Astrocyte (in vitro differentiated cells and primary cell): ENCODE measurements at regions not wholly inside any gene's neighbourhood (a gene's known extent, or its start where the extent isn't known, plus 50 kb on each side); places are given as distances from the start of the nearest gene placed in this dataset.

Experiments
- DNase-seq: peaks from one replicate; pipeline ENCODE4 v3.0.0-alpha.2; 2010; ENCODE audit warnings: low read depth
- FAIRE-seq: peaks from 2 replicates; lab custom pipeline; 2011; peaks lifted over from hg19 to GRCh38; lab: Jason Lieb, UNC
- H2AFZ ChIP-seq: 2 replicates; pipeline ENCODE4 v1.6.0; 2012; ENCODE audit warnings: low read depth, low read length, inconsistent platforms
- H3K27ac ChIP-seq: 2 replicates; pipeline ENCODE4 v1.5.1; 2011; ENCODE audit warnings: low read depth, low read length, inconsistent platforms
- H3K27me3 ChIP-seq: 2 replicates; pipeline ENCODE4 v1.6.0; 2011; ENCODE audit warnings: low read length, inconsistent platforms; ENCODE audit not compliant: insufficient read depth
- H3K36me3 ChIP-seq: 2 replicates; pipeline ENCODE4 v1.5.1; 2011; ENCODE audit warnings: low read length, inconsistent platforms; ENCODE audit not compliant: insufficient read depth
- H3K4me1 ChIP-seq: 2 replicates; pipeline ENCODE4 v1.5.1; 2011; ENCODE audit warnings: low read length, inconsistent platforms; ENCODE audit not compliant: insufficient read depth
- H3K4me2 ChIP-seq: 2 replicates; pipeline ENCODE4 v1.6.0; 2012; ENCODE audit warnings: low read length, inconsistent platforms
- H3K4me3 ChIP-seq: 2 replicates; pipeline ENCODE4 v1.5.1; 2011; ENCODE audit warnings: low read depth, mild to moderate bottlenecking, low read length, inconsistent platforms; ENCODE audit not compliant: insufficient read depth
- H3K79me2 ChIP-seq: 2 replicates; pipeline ENCODE4 v1.6.0; 2012; ENCODE audit warnings: mild to moderate bottlenecking, low read length, inconsistent platforms; ENCODE audit not compliant: insufficient read depth
- H3K9ac ChIP-seq: 2 replicates; pipeline ENCODE4 v1.6.0; 2012; ENCODE audit warnings: mild to moderate bottlenecking, low read length, inconsistent platforms
- H3K9me3 ChIP-seq: 2 replicates; pipeline ENCODE4 v1.5.1; 2012; ENCODE audit warnings: low read depth, mild to moderate bottlenecking, low read length, inconsistent platforms; ENCODE audit not compliant: insufficient read depth
- H4K20me1 ChIP-seq: 2 replicates; pipeline ENCODE4 v1.6.0; 2012; ENCODE audit warnings: low read length, inconsistent platforms; ENCODE audit not compliant: insufficient read depth
- H3K27ac Mint-ChIP-seq: one replicate; pipeline ENCODE4 v1.8.0; 2021; ENCODE audit warnings: mild to moderate bottlenecking, mixed read lengths; ENCODE audit not compliant: unreplicated experiment
- H3K27me3 Mint-ChIP-seq: one replicate; pipeline ENCODE4 v1.8.0; 2021; ENCODE audit warnings: low read depth, mixed read lengths; ENCODE audit not compliant: unreplicated experiment
- H3K36me3 Mint-ChIP-seq: one replicate; pipeline ENCODE4 v1.8.0; 2021; ENCODE audit warnings: low read depth, mixed read lengths; ENCODE audit not compliant: unreplicated experiment
- H3K4me1 Mint-ChIP-seq: one replicate; pipeline ENCODE4 v1.8.0; 2021; ENCODE audit warnings: low read depth, mixed read lengths; ENCODE audit not compliant: unreplicated experiment
- H3K4me3 Mint-ChIP-seq: one replicate; pipeline ENCODE4 v1.8.0; 2021; ENCODE audit warnings: mild to moderate bottlenecking, moderate library complexity, mixed read lengths; ENCODE audit not compliant: unreplicated experiment
- H3K9me3 Mint-ChIP-seq: one replicate; pipeline ENCODE4 v1.8.0; 2021; ENCODE audit warnings: mild to moderate bottlenecking, mixed read lengths; ENCODE audit not compliant: unreplicated experiment
- CTCF ChIP-seq: IDR thresholded peaks from 2 replicates; pipeline ENCODE4 v1.5.1; 2011; ENCODE audit warnings: low read depth, mild to moderate bottlenecking, inconsistent platforms, low read length, moderate library complexity; ENCODE audit not compliant: insufficient read depth
- EZH2 ChIP-seq: IDR thresholded peaks from 2 replicates; pipeline ENCODE4 v1.6.1; 2012; ENCODE audit warnings: mild to moderate bottlenecking, low read length, inconsistent platforms; ENCODE audit not compliant: insufficient read depth

- H3K4me1 ChIP-seq = no peaks in the 10 kb centered on the region
- no peak overlapping the region for H3K27ac ChIP-seq
- H4K20me1 ChIP-seq = no peaks in the 10 kb centered on the region
- Mint-ChIP-seq H3K9me3 (no peaks in the 10 kb centered on the region), H3K27ac (no peak overlapping the region), H3K4me1 (no peaks in the 10 kb centered on the region), H3K4me3 (no peak overlapping the region), H3K27me3 (no peaks in the 10 kb centered on the region), H3K36me3 (no peaks in the 10 kb centered on the region)
- no peak overlapping the region for H3K9ac ChIP-seq
- no peak overlapping the region for H3K4me2 ChIP-seq
- no peaks in the 10 kb centered on the region for H3K27me3 ChIP-seq
- FAIRE-seq (no peak), DNase-seq (no peak)
- H3K9me3 ChIP-seq = no peaks in the 10 kb centered on the region
- no peak overlapping the region for H3K4me3 ChIP-seq
- H3K36me3 ChIP-seq = no peaks in the 10 kb centered on the region
- TF ChIP-seq EZH2 (no peak), CTCF (no peak)
- no peaks in the 10 kb centered on the region for H3K79me2 ChIP-seq
- H2AFZ ChIP-seq = no peak overlapping the region
Measured at GRCh38 chr9:28121366-28121765, 548.1 kb upstream of the C9orf72 start.

- no peak overlapping the region for H3K4me3 ChIP-seq
- H3K36me3 ChIP-seq = no peaks in the 10 kb centered on the region
- no peaks in the 10 kb centered on the region for H3K9me3 Mint-ChIP-seq
- H3K27me3 ChIP-seq = no peaks in the 10 kb centered on the region
- H3K27ac ChIP-seq = no peak overlapping the region
- no peaks in the 10 kb centered on the region for H3K27me3 Mint-ChIP-seq
- TF ChIP-seq CTCF (no peak), EZH2 (no peak)
- H3K4me1 Mint-ChIP-seq = no peaks in the 10 kb centered on the region
- H3K36me3 Mint-ChIP-seq = no peaks in the 10 kb centered on the region
- no peak overlapping the region for H3K4me3 Mint-ChIP-seq
- no peak for FAIRE-seq
- no peaks in the 10 kb centered on the region for H3K4me1 ChIP-seq
- no peaks in the 10 kb centered on the region for H3K9me3 ChIP-seq
- no peaks in the 10 kb centered on the region for H3K79me2 ChIP-seq
- no peak overlapping the region for H3K27ac Mint-ChIP-seq
- no peak for DNase-seq
- H3K4me2 ChIP-seq = no peak overlapping the region
- H2AFZ ChIP-seq = no peak overlapping the region
- no peaks in the 10 kb centered on the region for H4K20me1 ChIP-seq
- no peak overlapping the region for H3K9ac ChIP-seq
Measured at GRCh38 chr9:28124917-28125316, 551.6 kb upstream of the C9orf72 start.

- H3K36me3 Mint-ChIP-seq = no peaks in the 10 kb centered on the region
- no peaks in the 10 kb centered on the region for H3K4me1 ChIP-seq
- no peaks in the 10 kb centered on the region for H3K4me1 Mint-ChIP-seq
- DNase-seq = no peak
- H3K27ac Mint-ChIP-seq = no peak overlapping the region
- H3K4me3 ChIP-seq = no peak overlapping the region
- H3K36me3 ChIP-seq = no peaks in the 10 kb centered on the region
- H3K79me2 ChIP-seq = no peaks in the 10 kb centered on the region
- no peaks in the 10 kb centered on the region for H3K27me3 ChIP-seq
- H3K9me3 Mint-ChIP-seq = no peaks in the 10 kb centered on the region
- H3K9me3 ChIP-seq = no peaks in the 10 kb centered on the region
- no peak overlapping the region for H3K27ac ChIP-seq
- no peak for TF ChIP-seq EZH2
- TF ChIP-seq CTCF = no peak
- FAIRE-seq = no peak
- no peak overlapping the region for H2AFZ ChIP-seq
- no peak overlapping the region for H3K4me2 ChIP-seq
- no peak overlapping the region for H3K4me3 Mint-ChIP-seq
- H3K27me3 Mint-ChIP-seq = no peaks in the 10 kb centered on the region
- no peak overlapping the region for H3K9ac ChIP-seq
- H4K20me1 ChIP-seq = no peaks in the 10 kb centered on the region
Measured at GRCh38 chr9:28127101-28127500, 553.8 kb upstream of the C9orf72 start.
